ENCODE measurements at regions not wholly inside any gene's neighbourhood (a gene's known extent, or its start where the extent isn't known, plus 50 kb on each side); places are given as distances from the start of the nearest gene placed in this dataset.

DNA sequence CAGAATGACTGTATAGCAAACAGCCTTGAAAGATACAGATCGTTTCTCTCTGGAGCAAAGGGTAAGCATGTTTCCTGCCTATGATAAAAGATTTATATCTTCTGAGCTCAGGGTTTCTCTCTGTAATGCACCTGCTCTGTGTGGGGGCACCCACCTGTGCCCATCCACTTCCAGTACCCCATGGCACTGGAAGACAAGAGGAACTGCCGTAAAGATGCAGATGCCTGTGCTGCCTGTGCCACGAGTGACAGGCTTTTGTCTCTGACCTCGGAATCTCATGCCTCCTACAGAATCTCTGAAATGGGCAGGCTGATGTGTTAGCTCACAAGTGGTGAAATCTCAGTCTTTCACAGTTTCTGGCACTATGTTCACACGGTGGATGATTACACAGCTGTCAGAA, 50.3 kb upstream of the ATP11A start:
- Histone ChIP-seq H3K4me1 (ENCODE audit: insufficient read depth, poor library complexity, severe bottlenecking) (no peaks in the 10 kb centered on the region), H3K36me3 (ENCODE audit: low read depth) (no peaks in the 10 kb centered on the region), H3K27ac (ENCODE audit: poor library complexity, severe bottlenecking) (no peak overlapping the region), H3K27me3 (ENCODE audit: insufficient read depth, poor library complexity, severe bottlenecking) (peaks cover 38% of the 10 kb centered on the region), H3K9me3 (ENCODE audit: severe bottlenecking) (no peaks in the 10 kb centered on the region), H3K4me3 (ENCODE audit: severe bottlenecking) (no peak overlapping the region)
- DNase-seq (ENCODE audit: low spot score) (no peak), ATAC-seq (ENCODE audit: low read depth) (no peak)
- TF ChIP-seq, protein P1, sequence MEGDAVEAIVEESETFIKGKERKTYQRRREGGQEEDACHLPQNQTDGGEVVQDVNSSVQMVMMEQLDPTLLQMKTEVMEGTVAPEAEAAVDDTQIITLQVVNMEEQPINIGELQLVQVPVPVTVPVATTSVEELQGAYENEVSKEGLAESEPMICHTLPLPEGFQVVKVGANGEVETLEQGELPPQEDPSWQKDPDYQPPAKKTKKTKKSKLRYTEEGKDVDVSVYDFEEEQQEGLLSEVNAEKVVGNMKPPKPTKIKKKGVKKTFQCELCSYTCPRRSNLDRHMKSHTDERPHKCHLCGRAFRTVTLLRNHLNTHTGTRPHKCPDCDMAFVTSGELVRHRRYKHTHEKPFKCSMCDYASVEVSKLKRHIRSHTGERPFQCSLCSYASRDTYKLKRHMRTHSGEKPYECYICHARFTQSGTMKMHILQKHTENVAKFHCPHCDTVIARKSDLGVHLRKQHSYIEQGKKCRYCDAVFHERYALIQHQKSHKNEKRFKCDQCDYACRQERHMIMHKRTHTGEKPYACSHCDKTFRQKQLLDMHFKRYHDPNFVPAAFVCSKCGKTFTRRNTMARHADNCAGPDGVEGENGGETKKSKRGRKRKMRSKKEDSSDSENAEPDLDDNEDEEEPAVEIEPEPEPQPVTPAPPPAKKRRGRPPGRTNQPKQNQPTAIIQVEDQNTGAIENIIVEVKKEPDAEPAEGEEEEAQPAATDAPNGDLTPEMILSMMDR (IDR thresholded peaks at IDR 0.05; ENCODE audit: poor library complexity, severe bottlenecking): no peak

DNA sequence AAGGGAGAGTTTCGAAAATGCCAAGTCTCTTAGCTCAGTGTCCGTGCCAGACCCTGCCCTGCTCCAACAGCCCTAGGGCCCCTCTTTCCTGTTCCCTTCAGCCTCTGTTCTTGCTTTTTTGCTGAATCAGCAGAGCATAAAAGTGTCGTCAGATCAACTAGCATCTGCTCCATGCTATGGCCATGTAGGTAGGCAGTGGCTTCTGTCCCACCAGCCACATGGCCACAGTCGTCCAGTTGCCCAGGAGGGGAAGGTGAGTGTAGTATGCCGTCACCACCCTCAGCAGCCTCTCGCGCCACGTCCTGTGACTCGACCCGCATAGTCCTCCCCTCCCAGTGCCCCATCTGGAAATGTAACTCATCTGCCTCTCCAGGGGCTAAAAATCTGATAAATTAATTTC, 50.9 kb upstream of the ATP11A start:
- Histone ChIP-seq H3K4me3 (ENCODE audit: severe bottlenecking) (no peak overlapping the region), H3K4me1 (ENCODE audit: insufficient read depth, poor library complexity, severe bottlenecking) (no peaks in the 10 kb centered on the region), H3K36me3 (ENCODE audit: low read depth) (no peaks in the 10 kb centered on the region), H3K27ac (ENCODE audit: poor library complexity, severe bottlenecking) (no peak overlapping the region), H3K27me3 (ENCODE audit: insufficient read depth, poor library complexity, severe bottlenecking) (peaks cover 41% of the 10 kb centered on the region), H3K9me3 (ENCODE audit: severe bottlenecking) (no peaks in the 10 kb centered on the region)
- ATAC-seq (ENCODE audit: low read depth): no peak
- no peak for DNase-seq (ENCODE audit: low spot score)
- TF ChIP-seq, protein P1 (IDR thresholded peaks at IDR 0.05; ENCODE audit: poor library complexity, severe bottlenecking): no peak

DNA sequence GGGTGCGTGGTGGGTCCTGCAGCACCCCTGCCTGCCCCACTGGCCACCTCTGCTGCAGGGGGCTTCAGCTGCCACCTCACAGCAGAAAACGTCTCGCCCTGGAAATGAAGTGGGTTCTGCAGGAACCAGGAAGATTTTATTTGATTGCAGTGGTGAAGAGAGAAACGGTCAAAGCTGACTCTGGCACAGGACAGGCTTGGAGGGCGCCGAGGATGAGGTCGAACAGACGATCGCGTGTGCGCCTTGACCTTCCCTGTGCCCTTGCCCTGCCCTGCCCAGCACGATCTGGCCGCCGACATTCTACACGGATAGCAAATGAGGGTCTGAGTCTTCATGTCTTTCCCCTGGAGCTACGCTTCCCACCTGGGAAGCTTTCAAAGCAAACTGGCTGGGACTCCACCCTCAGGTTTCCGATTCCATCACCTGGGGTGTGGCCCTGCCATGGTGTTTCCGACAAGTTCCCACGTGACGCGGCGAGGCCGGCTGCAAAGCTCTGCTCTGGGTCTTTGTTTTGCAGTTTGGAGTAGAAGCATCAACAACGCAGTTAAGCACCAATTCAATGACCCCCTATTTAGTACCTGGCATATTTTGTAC, 50.3 kb upstream of the TUBGCP3 start:
- no peaks in the 10 kb centered on the region for H3K4me1 ChIP-seq (ENCODE audit: insufficient read depth, poor library complexity, severe bottlenecking)
- peak; percentile 57; the same call in 2 of the 3 replicates for ATAC-seq (ENCODE audit: low read depth)
- no peaks in the 10 kb centered on the region for H3K36me3 ChIP-seq (ENCODE audit: low read depth)
- H3K27me3 ChIP-seq (ENCODE audit: insufficient read depth, poor library complexity, severe bottlenecking): peaks cover 43% of the 10 kb centered on the region
- no peak overlapping the region for H3K27ac ChIP-seq (ENCODE audit: poor library complexity, severe bottlenecking)
- TF ChIP-seq, protein P1 (IDR thresholded peaks at IDR 0.05; ENCODE audit: poor library complexity, severe bottlenecking): no peak
- H3K9me3 ChIP-seq (ENCODE audit: severe bottlenecking): no peaks in the 10 kb centered on the region
- DNase-seq (ENCODE audit: low spot score): no peak
- no peak overlapping the region for H3K4me3 ChIP-seq (ENCODE audit: severe bottlenecking)
